Activated B cell treated with CpG ODN at 0.5 μM for 24 hours (primary cell): ENCODE measurements at regions not wholly inside any gene's neighbourhood (a gene's known extent, or its start where the extent isn't known, plus 50 kb on each side); places are given as distances from the start of the nearest gene placed in this dataset.

Source experiments
- ATAC-seq: fragments of 200-7000 bp; cut with Tn5 transposase; one replicate; pipeline ENCODE4 v1.10.0; 2021; ENCODE audit warnings: low read depth, mild to moderate bottlenecking, moderate library complexity
- CTCF ChIA-PET: fragments of 350-600 bp; sonication (Branson Sonifier 250); formaldehyde crosslinking; loops from one replicate; lab custom pipeline; 2021; ENCODE audit warnings: antibody characterized with exemption; lab: Charles Lee
- POLR2A ChIA-PET: fragments of 350-600 bp; sonication (Branson Sonifier 250); formaldehyde crosslinking; loops from one replicate; lab custom pipeline; 2021; ENCODE audit warnings: antibody characterized with exemption; lab: Charles Lee
- DNase-seq: peaks from one replicate; pipeline ENCODE4 v3.0.0; 2022
- H3K27ac Mint-ChIP-seq: one replicate; pipeline ENCODE4 v1.8.0; 2020; ENCODE audit warnings: mixed read lengths
- H3K27me3 Mint-ChIP-seq: one replicate; pipeline ENCODE4 v1.8.0; 2021; ENCODE audit warnings: mixed read lengths
- H3K36me3 Mint-ChIP-seq: one replicate; pipeline ENCODE4 v1.8.0; 2021; ENCODE audit warnings: low read depth, mixed read lengths
- H3K4me1 Mint-ChIP-seq: one replicate; pipeline ENCODE4 v1.8.0; 2021; ENCODE audit warnings: mixed read lengths
- H3K4me3 Mint-ChIP-seq: one replicate; pipeline ENCODE4 v1.8.0; 2020; ENCODE audit warnings: mild to moderate bottlenecking, mixed read lengths
- H3K9me3 Mint-ChIP-seq: one replicate; pipeline ENCODE4 v1.8.0; 2020; ENCODE audit warnings: mixed read lengths
- intact Hi-C: fragments of 100-400 bp; cut with micrococcal nuclease; formaldehyde crosslinking; loops from one replicate; pipeline ENCODE4 v1.15.1; 2024
- TF ChIP-seq, protein P1 (sequence below): fragments of 200-600 bp; IDR thresholded peaks from one replicate; pipeline ENCODE4 v1.8.0; 2022; ENCODE audit warnings: antibody characterized with exemption, mild to moderate bottlenecking

DNA sequence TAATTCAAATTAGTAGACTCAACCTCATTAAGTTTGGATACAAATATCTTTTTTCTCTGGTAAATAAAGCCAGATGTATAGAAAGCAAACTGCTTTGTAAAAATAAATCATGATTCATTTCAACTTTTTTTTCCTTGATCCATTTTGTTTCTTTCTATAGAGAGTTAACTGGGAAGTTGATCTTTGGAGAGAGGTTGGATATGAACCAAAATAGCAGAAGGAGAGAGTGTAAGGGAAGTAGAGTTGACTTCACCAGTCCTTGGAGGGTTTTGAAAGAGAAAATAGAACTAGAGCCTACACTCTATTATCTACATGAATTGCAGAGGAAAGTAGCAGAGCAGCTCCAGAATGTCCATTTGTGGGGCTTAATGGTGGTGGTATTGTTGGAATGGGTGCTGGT lies 243.8 kb downstream of the ADGRL2 start:
- intact Hi-C loops = no loop called here
- POLR2A ChIA-PET = no interaction called here
- Mint-ChIP-seq H3K4me3 (no peak overlapping the region), H3K27me3 (no peaks in the 10 kb centered on the region), H3K9me3 (no peaks in the 10 kb centered on the region), H3K36me3 (no peaks in the 10 kb centered on the region), H3K27ac (no peak overlapping the region), H3K4me1 (no peaks in the 10 kb centered on the region)
- DNase-seq (no peak), ATAC-seq (no peak)
- CTCF ChIA-PET = no interaction called here
- TF ChIP-seq, protein P1, sequence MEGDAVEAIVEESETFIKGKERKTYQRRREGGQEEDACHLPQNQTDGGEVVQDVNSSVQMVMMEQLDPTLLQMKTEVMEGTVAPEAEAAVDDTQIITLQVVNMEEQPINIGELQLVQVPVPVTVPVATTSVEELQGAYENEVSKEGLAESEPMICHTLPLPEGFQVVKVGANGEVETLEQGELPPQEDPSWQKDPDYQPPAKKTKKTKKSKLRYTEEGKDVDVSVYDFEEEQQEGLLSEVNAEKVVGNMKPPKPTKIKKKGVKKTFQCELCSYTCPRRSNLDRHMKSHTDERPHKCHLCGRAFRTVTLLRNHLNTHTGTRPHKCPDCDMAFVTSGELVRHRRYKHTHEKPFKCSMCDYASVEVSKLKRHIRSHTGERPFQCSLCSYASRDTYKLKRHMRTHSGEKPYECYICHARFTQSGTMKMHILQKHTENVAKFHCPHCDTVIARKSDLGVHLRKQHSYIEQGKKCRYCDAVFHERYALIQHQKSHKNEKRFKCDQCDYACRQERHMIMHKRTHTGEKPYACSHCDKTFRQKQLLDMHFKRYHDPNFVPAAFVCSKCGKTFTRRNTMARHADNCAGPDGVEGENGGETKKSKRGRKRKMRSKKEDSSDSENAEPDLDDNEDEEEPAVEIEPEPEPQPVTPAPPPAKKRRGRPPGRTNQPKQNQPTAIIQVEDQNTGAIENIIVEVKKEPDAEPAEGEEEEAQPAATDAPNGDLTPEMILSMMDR = no peak

DNA sequence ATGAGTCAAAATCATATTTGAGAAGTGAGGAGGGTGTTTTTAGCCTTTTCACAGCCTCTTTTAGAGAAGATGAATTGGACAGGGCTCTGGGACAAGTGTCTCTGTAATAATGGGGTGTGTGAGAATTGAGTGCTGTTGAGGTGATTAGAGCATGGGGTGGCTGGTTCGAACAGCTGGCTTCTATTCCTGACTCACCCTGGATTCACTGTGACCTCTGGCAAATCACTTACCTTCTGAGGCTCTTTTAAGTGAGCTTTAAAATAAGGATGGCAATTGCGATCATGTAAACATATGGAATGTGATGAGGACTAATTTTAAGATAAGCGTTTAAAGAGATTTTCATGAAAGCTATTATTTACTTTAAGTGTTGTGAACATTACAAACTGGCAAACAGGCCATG lies 243.4 kb downstream of the ADGRL2 start:
- intact Hi-C loops = no loop called here
- Mint-ChIP-seq H3K27ac (no peak overlapping the region), H3K4me1 (no peaks in the 10 kb centered on the region), H3K4me3 (no peak overlapping the region), H3K9me3 (no peaks in the 10 kb centered on the region), H3K36me3 (no peaks in the 10 kb centered on the region), H3K27me3 (no peaks in the 10 kb centered on the region)
- ATAC-seq (no peak), DNase-seq (no peak)
- TF ChIP-seq, protein P1 = no peak
- CTCF ChIA-PET = no interaction called here
- POLR2A ChIA-PET = no interaction called here

DNA sequence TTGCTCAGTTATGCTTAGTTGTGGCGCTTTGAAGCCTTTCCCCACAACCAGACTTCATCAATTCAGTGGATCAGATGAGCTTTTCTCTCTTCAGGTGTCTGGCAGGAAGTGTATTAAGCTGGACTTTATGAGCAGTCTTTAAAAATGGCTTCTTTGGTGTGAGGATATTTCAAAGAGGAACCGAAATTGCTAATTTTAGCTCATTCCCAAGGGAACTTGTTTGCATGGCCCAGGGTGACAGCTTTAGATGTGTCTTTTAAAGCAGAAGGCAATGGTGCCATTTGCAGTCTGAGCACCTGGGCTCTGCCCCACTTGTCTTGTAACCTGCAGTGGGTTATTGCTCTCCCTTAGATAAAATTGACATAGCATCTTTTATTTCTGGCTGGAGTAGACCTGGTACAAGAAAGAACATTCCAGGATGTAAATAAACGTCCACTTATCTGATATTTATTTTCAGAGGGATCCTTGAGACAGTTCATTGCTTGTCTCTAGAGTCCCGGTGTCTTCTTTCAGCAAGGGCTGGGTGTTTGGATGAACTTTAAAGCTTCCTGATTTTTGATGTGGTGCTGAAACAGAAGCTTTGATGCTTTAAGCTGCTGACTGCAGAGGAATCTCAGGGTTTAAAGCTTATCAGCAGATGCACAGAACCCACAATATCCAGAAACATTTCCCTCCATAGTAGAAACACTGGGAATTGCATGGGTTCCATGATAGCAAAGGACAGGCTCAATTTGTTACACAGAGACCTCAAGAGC lies 241.7 kb downstream of the ADGRL2 start:
- H3K36me3 Mint-ChIP-seq = no peaks in the 10 kb centered on the region
- intact Hi-C loops = no loop called here
- POLR2A ChIA-PET = no interaction called here
- no peak for DNase-seq
- ATAC-seq = no peak
- CTCF ChIA-PET = no interaction called here
- H3K27me3 Mint-ChIP-seq = no peaks in the 10 kb centered on the region
- no peak overlapping the region for H3K27ac Mint-ChIP-seq
- H3K4me1 Mint-ChIP-seq = no peaks in the 10 kb centered on the region
- H3K4me3 Mint-ChIP-seq = no peak overlapping the region
- H3K9me3 Mint-ChIP-seq = no peaks in the 10 kb centered on the region
- TF ChIP-seq, protein P1 = no peak
